WTC11 (cell line): ENCODE measurements at regions not wholly inside any gene's neighbourhood (a gene's known extent, or its start where the extent isn't known, plus 50 kb on each side); places are given as distances from the start of the nearest gene placed in this dataset.

Source experiments
- AFF4 ChIP-seq: sonication (generic); formaldehyde crosslinking; IDR thresholded peaks from 2 replicates; pipeline ENCODE4 v1.8.1; 2023; ENCODE audit warnings: mild to moderate bottlenecking, missing genetic modification reagents, borderline replicate concordance
- CREB1 ChIP-seq: sonication (generic); formaldehyde crosslinking; IDR thresholded peaks from 2 replicates; pipeline ENCODE4 v1.8.0; 2023; ENCODE audit warnings: mild to moderate bottlenecking, missing genetic modification reagents
- CTCF ChIP-seq: fragments of 200-600 bp; IDR thresholded peaks from 2 replicates; pipeline ENCODE4 v1.8.0; 2022; ENCODE audit warnings: antibody characterized with exemption
- E2F1 ChIP-seq: sonication (generic); formaldehyde crosslinking; IDR thresholded peaks from 2 replicates; pipeline ENCODE4 v1.8.0; 2022; ENCODE audit warnings: mild to moderate bottlenecking, missing genetic modification reagents
- FOXK1 ChIP-seq: sonication (generic); formaldehyde crosslinking; IDR thresholded peaks from 2 replicates; pipeline ENCODE4 v1.8.0; 2022; ENCODE audit warnings: mild to moderate bottlenecking, moderate library complexity, missing genetic modification reagents
- GABPB1 ChIP-seq: sonication (generic); formaldehyde crosslinking; IDR thresholded peaks from 2 replicates; pipeline ENCODE4 v1.8.1; 2023; ENCODE audit warnings: mild to moderate bottlenecking, missing genetic modification reagents
- JUN ChIP-seq: sonication (generic); formaldehyde crosslinking; IDR thresholded peaks from 2 replicates; pipeline ENCODE4 v1.8.0; 2023; ENCODE audit warnings: mild to moderate bottlenecking, missing genetic modification reagents
- NFYB ChIP-seq: sonication (generic); formaldehyde crosslinking; conservative IDR thresholded peaks from 2 replicates; pipeline ENCODE4 v1.8.0; 2022; ENCODE audit warnings: low read depth, missing genetic modification reagents
- RORB ChIP-seq: fragments of 250-450 bp; sonication (Bioruptor Pico); IDR thresholded peaks from 2 replicates; pipeline ENCODE4 v1.9.0; 2021; ENCODE audit warnings: mild to moderate bottlenecking
- USF1 ChIP-seq: sonication (generic); formaldehyde crosslinking; IDR thresholded peaks from 2 replicates; pipeline ENCODE4 v1.8.0; 2022; ENCODE audit warnings: mild to moderate bottlenecking, missing genetic modification reagents
- USF2 ChIP-seq: sonication (generic); formaldehyde crosslinking; IDR thresholded peaks from 2 replicates; pipeline ENCODE4 v1.8.1; 2023; ENCODE audit warnings: mild to moderate bottlenecking, missing genetic modification reagents, moderate library complexity
- ZNF232 ChIP-seq: sonication (generic); formaldehyde crosslinking; IDR thresholded peaks from 2 replicates; pipeline ENCODE4 v1.8.0; 2022; ENCODE audit warnings: mild to moderate bottlenecking, missing genetic modification reagents
- ZNF263 ChIP-seq: sonication (generic); formaldehyde crosslinking; IDR thresholded peaks from 2 replicates; pipeline ENCODE4 v1.8.1; 2022; ENCODE audit warnings: low read depth, mild to moderate bottlenecking, moderate library complexity, missing genetic modification reagents
- ZNF281 ChIP-seq: sonication (generic); formaldehyde crosslinking; IDR thresholded peaks from 2 replicates; pipeline ENCODE4 v1.8.0; 2023; ENCODE audit warnings: mild to moderate bottlenecking, missing genetic modification reagents

GRCh38 chr5:87836696-87837095, 424.0 kb upstream of the CCNH start:
- TF ChIP-seq FOXK1 (no peak), CTCF (no peak), RORB (CRISPR knock-in tag) (no peak), NFYB (CRISPR knock-in tag) (no peak), JUN (CRISPR knock-in tag) (no peak), ZNF232 (CRISPR knock-in tag) (no peak), GABPB1 (CRISPR knock-in tag) (no peak), ZNF263 (CRISPR knock-in tag) (no peak), USF2 (no peak), AFF4 (CRISPR knock-in tag) (no peak), E2F1 (CRISPR knock-in tag) (no peak), ZNF281 (CRISPR knock-in tag) (no peak), USF1 (CRISPR knock-in tag) (no peak), CREB1 (no peak)
